GM12878 (cell line): ENCODE measurements at regions not wholly inside any gene's neighbourhood (a gene's known extent, or its start where the extent isn't known, plus 50 kb on each side); places are given as distances from the start of the nearest gene placed in this dataset.

Experiments used
- ATAC-seq: fragments of 200-7000 bp; cut with Tn5 transposase; 3 replicates; pipeline ENCODE4 v1.9.1; 2020; ENCODE audit warnings: mild to moderate bottlenecking, moderate library complexity
- BruUV-seq: library from RNA; stranded (reverse); fragments of 400-500 nt; replicated peaks from 2 replicates; lab custom pipeline; 2021; lab: Mats Ljungman, UMichigan
- CTCF ChIA-PET: fragments of 300-600 bp; sonication (Branson Sonifier 250); formaldehyde crosslinking; extraction: SDS; loops from one replicate; lab custom pipeline; 2021; ENCODE audit warnings: inconsistent platforms; lab: Yijun Ruan, JAX
- POLR2A ChIA-PET: fragments of 350-600 bp; formaldehyde crosslinking; extraction: SDS; loops from one replicate; lab custom pipeline; 2021; ENCODE audit warnings: inconsistent platforms; lab: Charles Lee
- RAD21 ChIA-PET: fragments of 300-600 bp; sonication (Branson Sonifier 250); formaldehyde crosslinking; loops from one replicate; lab custom pipeline; 2023; ENCODE audit warnings: antibody characterized with exemption; ENCODE audit not compliant: unreplicated experiment; lab: Charles Lee
- SMC1A ChIA-PET: fragments of 300-600 bp; sonication (Branson Sonifier 250); formaldehyde crosslinking; loops from one replicate; lab custom pipeline; 2023; ENCODE audit not compliant: unreplicated experiment, uncharacterized antibody; lab: Charles Lee
- DNase-seq: peaks from one replicate; pipeline ENCODE4 v3.0.0-alpha.2; 2011; ENCODE audit warnings: low read depth, low spot score
- FAIRE-seq: peaks from 3 replicates; lab custom pipeline; 2011; peaks lifted over from hg19 to GRCh38; lab: Jason Lieb, UNC
- H2AFZ ChIP-seq: 2 replicates; pipeline ENCODE4 v1.6.0; 2011; ENCODE audit warnings: low read depth, low read length, control low read depth; ENCODE audit not compliant: control insufficient read depth
- H3K27ac ChIP-seq: 2 replicates; pipeline ENCODE4 v1.5.1; 2011; ENCODE audit warnings: control low read depth; ENCODE audit not compliant: control insufficient read depth, insufficient read depth
- H3K27me3 ChIP-seq, 2 experiments: replicated peaks in 1 of 2; 2 replicates each; pipeline versions ENCODE4 v1.6.0 to v1.6.1; 2011; ENCODE audit warnings: low read length in 1 of 2; ENCODE audit not compliant: control insufficient read depth in 2 of 2, insufficient read depth in 2 of 2
- H3K36me3 ChIP-seq, 2 experiments: 2 replicates each; pipeline ENCODE4 v1.5.1; 2011; ENCODE audit warnings: low read length in 1 of 2; ENCODE audit not compliant: control insufficient read depth in 2 of 2, insufficient read depth in 2 of 2
- H3K4me1 ChIP-seq: 2 replicates; pipeline ENCODE4 v1.6.1; 2011; ENCODE audit warnings: mild to moderate bottlenecking, low read length, moderate library complexity, mixed read lengths; ENCODE audit not compliant: control insufficient read depth, insufficient read depth
- H3K4me2 ChIP-seq: 2 replicates; pipeline ENCODE4 v1.6.0; 2011; ENCODE audit warnings: control low read depth; ENCODE audit not compliant: control insufficient read depth, insufficient read depth
- H3K4me3 ChIP-seq: fragments of 200-600 bp; sonication (generic); 2 replicates; pipeline ENCODE4 v1.5.1; 2016
- H3K79me2 ChIP-seq: 2 replicates; pipeline ENCODE4 v1.6.0; 2011; ENCODE audit warnings: low read length; ENCODE audit not compliant: control insufficient read depth, insufficient read depth
- H3K9ac ChIP-seq: 2 replicates; pipeline ENCODE4 v1.8.0; 2011; ENCODE audit warnings: low read length, control low read depth, mixed read lengths; ENCODE audit not compliant: control insufficient read depth, insufficient read depth
- H3K9me3 ChIP-seq: replicated peaks from 3 replicates; pipeline ENCODE4 v1.5.1; 2011; ENCODE audit warnings: mild to moderate bottlenecking, low read length; ENCODE audit not compliant: control insufficient read depth, insufficient read depth
- H4K20me1 ChIP-seq: 2 replicates; pipeline ENCODE4 v1.6.0; 2011; ENCODE audit not compliant: control insufficient read depth, insufficient read depth
- ATF3 ChIP-seq: IDR thresholded peaks from 2 replicates; pipeline ENCODE4 v1.6.1; 2011; ENCODE audit warnings: low read depth, mild to moderate bottlenecking, low read length, moderate library complexity, borderline replicate concordance; ENCODE audit errors: extremely low read depth
- BMI1 ChIP-seq: fragments of 450-650 bp; IDR thresholded peaks from 2 replicates; pipeline ENCODE4 v1.6.1; 2016; ENCODE audit warnings: mild to moderate bottlenecking, moderate library complexity, borderline replicate concordance
- CHD2 ChIP-seq: IDR thresholded peaks from 2 replicates; pipeline ENCODE4 v1.6.1; 2011; ENCODE audit warnings: low read depth, low read length, improper control_type of control experiment, borderline replicate concordance
- CUX1 ChIP-seq: IDR thresholded peaks from 2 replicates; pipeline ENCODE4 v1.6.1; 2012; ENCODE audit warnings: improper control_type of control experiment, low read depth, low read length; ENCODE audit not compliant: insufficient replicate concordance
- EGR1 ChIP-seq, 2 experiments: IDR thresholded peaks; 1 replicate in 1 of 2; 2 replicates in 1 of 2; pipeline ENCODE4 v1.6.1; 2011 to 2012; ENCODE audit warnings: low read depth in 2 of 2, low read length in 2 of 2, borderline replicate concordance in 1 of 2, mild to moderate bottlenecking in 1 of 2, moderate library complexity in 1 of 2
- ESRRA ChIP-seq: IDR thresholded peaks from 2 replicates; pipeline ENCODE4 v1.6.1; 2012; ENCODE audit warnings: mild to moderate bottlenecking, low read length, improper control_type of control experiment
- HDAC2 ChIP-seq: fragments of 200-600 bp; sonication (generic); IDR thresholded peaks from 2 replicates; pipeline ENCODE4 v1.6.1; 2017
- IKZF2 ChIP-seq, 2 experiments: fragments of 450-650 bp; IDR thresholded peaks; 2 replicates each; pipeline ENCODE4 v1.6.1; 2017; ENCODE audit warnings: mild to moderate bottlenecking in 2 of 2, moderate library complexity in 2 of 2
- MTA2 ChIP-seq: fragments of 450-650 bp; IDR thresholded peaks from 2 replicates; pipeline ENCODE4 v1.6.1; 2016; ENCODE audit warnings: low read depth, mild to moderate bottlenecking, moderate library complexity
- NFYA ChIP-seq: IDR thresholded peaks from 2 replicates; pipeline ENCODE4 v1.6.1; 2011; ENCODE audit warnings: low read depth, mild to moderate bottlenecking, low read length, improper control_type of control experiment, borderline replicate concordance
- RBBP5 ChIP-seq: fragments of 200-600 bp; sonication (generic); conservative IDR thresholded peaks from 2 replicates; pipeline ENCODE4 v1.6.1; 2016
- RELA ChIP-seq: fragments of 450-650 bp; IDR thresholded peaks from 2 replicates; pipeline ENCODE4 v1.8.0; 2014; ENCODE audit warnings: borderline replicate concordance; ENCODE audit not compliant: partially characterized antibody
- SMAD5 ChIP-seq: IDR thresholded peaks from 2 replicates; pipeline ENCODE4 v1.6.1; 2016; ENCODE audit warnings: antibody characterized with exemption, low read depth
- SREBF2 ChIP-seq: IDR thresholded peaks from 2 replicates; pipeline ENCODE4 v1.6.1; 2012; ENCODE audit warnings: mild to moderate bottlenecking, low read length
- YY1 ChIP-seq: IDR thresholded peaks from 2 replicates; pipeline ENCODE4 v1.6.1; 2011; ENCODE audit warnings: low read depth, mild to moderate bottlenecking, low read length
- ZZZ3 ChIP-seq: IDR thresholded peaks from 2 replicates; pipeline ENCODE4 v1.6.1; 2011; ENCODE audit warnings: low read depth; ENCODE audit not compliant: control insufficient read depth, insufficient read length
- WGBS: methylation state at CpG from one replicate; pipeline ENCODE4 v1.1.6; 2016; ENCODE audit warnings: low lambda C conversion rate; ENCODE audit not compliant: insufficient replicate concordance, insufficient coverage; ENCODE audit errors: missing lambda C conversion rate; 5-methylcytosine and 5-hydroxymethylcytosine counted together
- in situ Hi-C: fragments of 300-500 bp; cut with MboI; formaldehyde crosslinking; loops from 9 replicates; pipeline ENCODE4 v1.14.3; 2018; ENCODE audit warnings: mixed read lengths
- intact Hi-C: fragments of 100-400 bp; cut with micrococcal nuclease; formaldehyde crosslinking; loops from one replicate; pipeline ENCODE4 v1.14.2; 2022; ENCODE audit not compliant: unreplicated experiment

GRCh38 chr1:187236199-187236598, 407.4 kb downstream of the PLA2G4A start (continued):
- no peak for TF ChIP-seq BMI1
- TF ChIP-seq MTA2: no peak
- TF ChIP-seq, all 136 proteins: peak for 0

- Histone ChIP-seq H3K4me3 (no peak overlapping the region), H3K9me3 (no peaks in the 10 kb centered on the region), H3K79me2 (no peaks in the 10 kb centered on the region), H3K27me3 (no peaks in the 10 kb centered on the region), H3K4me1 (no peaks in the 10 kb centered on the region), H3K4me2 (no peak overlapping the region), H3K36me3 (no peaks in the 10 kb centered on the region), H2AFZ (no peak overlapping the region)
- intact Hi-C loops: no loop called here
- WGBS: 67% methylated on average over 2 of the region's 2 CpGs
- FAIRE-seq: no peak
- SMC1A ChIA-PET: no interaction called here
- CTCF ChIA-PET: no interaction called here
- in situ Hi-C loops: no loop called here
- TF ChIP-seq RBBP5: no peak
- no peak for TF ChIP-seq EGR1 (IDR thresholded peaks at IDR 0.05; ENCODE audit: borderline replicate concordance in 1 of 2, low read depth in 2 of 2, low read length in 2 of 2)
- no peak for TF ChIP-seq SREBF2
- no peak for TF ChIP-seq HDAC2
- TF ChIP-seq CUX1: no peak
- TF ChIP-seq NFYA: no peak
- TF ChIP-seq SMAD5: no peak
- TF ChIP-seq IKZF2 (IDR thresholded peaks at IDR 0.05): no peak
- no peak for TF ChIP-seq CHD2
- no peak for TF ChIP-seq ATF3
- TF ChIP-seq RELA: no peak
- no peak for TF ChIP-seq YY1
- TF ChIP-seq ZZZ3: no peak
- no peak for TF ChIP-seq ESRRA
- TF ChIP-seq, all 136 proteins: peak for 0
- POLR2A ChIA-PET: no interaction called here
- H3K27ac ChIP-seq: no peak overlapping the region
- RAD21 ChIA-PET: no interaction called here
- BruUV-seq: no TSS peak
- ATAC-seq (no peak), DNase-seq (no peak)
- H4K20me1 ChIP-seq: no peaks in the 10 kb centered on the region
- no peak overlapping the region for H3K9ac ChIP-seq
These were observed 407.9 kb downstream of the PLA2G4A start for GRCh38 chr1:187236676-187237075.
